Activated naive CD4-positive, alpha-beta T cell treated with Interleukin-2 at 50 U/mL for 16 hours (primary cell): ENCODE measurements at regions not wholly inside any gene's neighbourhood (a gene's known extent, or its start where the extent isn't known, plus 50 kb on each side); places are given as distances from the start of the nearest gene placed in this dataset.

Experiments used
- DNase-seq: peaks from one replicate; pipeline ENCODE4 v3.0.0-alpha.2; 2020

GRCh38 chr6:108752733-108753590, 95.3 kb upstream of the ARMC2 start:
- DNase-seq = no peak

DNA sequence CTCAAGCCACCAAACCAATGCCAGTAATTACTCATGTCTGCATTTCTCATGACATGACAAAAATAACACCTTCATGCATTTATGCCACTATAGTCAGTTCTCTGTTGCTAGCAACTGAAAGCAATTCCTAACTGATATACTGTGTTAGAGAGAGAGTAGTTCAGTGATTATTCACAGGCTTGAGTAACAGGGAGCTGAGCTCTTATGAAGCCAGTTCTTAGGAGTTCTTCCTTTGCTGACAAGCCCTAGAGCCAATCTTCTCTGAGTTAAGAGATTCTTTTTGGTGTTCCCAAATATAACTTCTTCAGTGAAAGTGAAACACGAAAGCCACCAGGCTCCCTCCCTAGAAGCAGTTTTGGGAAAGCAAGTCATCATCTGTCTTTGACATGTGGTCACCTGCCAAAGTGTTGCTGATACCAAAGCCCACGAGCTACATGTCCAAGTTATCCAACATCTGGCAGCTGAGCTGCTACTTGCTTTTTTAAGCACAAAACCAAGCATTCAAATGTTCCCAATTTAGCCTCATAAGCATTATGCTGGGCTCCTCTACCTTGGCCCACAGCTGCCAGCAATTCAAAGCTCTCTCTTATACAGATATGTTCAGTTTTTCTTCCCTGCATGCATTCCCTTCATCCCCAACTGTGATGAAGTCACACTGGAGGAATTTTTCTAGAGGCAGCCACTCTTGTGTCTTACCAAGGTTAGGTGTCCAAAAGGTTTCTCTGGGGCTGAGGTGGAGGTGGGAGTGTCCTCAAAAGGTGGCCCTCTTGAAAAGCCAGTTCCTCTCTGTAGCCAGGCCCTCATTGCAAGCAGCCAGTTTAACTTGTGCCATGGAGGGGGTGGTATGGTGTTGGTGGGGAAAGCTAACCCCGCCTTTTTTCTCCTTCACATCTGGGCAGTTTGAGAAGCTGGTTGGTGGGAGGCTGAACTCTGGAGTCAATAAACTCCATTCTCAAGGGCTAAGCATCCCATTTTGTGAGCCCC, 92.7 kb upstream of the ARMC2 start:
- DNase-seq = no peak

DNA sequence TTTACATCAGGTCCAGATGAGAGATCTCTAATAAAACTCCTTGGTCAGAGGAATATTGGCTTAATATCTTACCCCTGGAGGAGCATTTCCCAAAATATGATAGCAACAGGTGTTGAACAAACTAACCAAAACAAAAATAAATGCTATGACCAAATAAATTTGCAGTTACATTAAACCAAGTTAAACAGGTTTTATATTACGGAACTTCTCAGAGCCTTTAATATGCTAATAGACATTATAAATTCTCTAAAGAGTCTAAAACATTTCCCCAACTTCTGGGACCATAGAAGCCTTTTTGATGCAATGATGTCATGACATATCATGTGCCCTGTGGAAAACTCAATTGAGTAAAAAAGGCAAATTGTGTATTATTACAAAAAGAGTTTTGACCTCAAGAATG, 90.9 kb upstream of the ARMC2 start:
- DNase-seq = no peak

DNA sequence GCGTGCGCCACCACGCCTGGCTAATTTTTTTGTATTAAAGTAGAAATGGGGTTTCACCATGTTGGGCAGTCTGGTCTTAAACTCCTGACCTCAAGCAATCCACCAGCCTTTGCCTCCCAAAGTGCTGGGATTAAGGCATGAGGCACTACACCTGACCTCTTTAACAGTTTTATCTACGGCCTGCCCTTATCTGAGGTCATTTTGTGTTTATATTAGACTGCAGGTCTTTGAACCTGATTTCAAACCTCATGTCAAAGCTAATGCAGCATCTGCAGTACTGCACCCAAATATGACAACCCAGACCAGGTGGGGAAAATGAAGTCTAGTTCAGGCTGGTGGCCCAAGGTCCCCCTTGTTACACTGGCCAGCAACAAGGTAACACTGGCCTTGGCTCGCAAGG, 89.3 kb upstream of the ARMC2 start:
- no peak for DNase-seq

GRCh38 chr6:108760126-108761050, 87.8 kb upstream of the ARMC2 start:
- DNase-seq = no peak

DNA sequence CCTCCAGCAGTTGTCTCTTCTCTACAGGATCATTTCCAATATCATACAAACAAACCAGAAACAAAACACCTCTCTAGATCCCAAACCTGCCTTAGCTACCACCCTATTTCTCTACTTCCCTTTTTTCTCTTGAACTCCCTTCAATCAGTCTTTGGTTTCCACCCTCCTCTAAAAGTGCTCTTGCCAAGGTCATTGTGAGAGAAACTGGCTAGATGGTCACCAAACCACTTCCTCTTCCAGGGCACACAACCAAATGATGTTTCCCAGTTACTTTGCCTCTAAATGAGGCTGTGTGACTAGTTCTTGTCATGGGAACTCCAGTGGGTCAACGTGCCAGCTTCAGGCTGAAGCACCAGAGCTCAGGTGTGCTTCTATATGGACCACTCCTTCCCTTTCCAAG, 85.8 kb upstream of the ARMC2 start:
- no peak for DNase-seq

DNA sequence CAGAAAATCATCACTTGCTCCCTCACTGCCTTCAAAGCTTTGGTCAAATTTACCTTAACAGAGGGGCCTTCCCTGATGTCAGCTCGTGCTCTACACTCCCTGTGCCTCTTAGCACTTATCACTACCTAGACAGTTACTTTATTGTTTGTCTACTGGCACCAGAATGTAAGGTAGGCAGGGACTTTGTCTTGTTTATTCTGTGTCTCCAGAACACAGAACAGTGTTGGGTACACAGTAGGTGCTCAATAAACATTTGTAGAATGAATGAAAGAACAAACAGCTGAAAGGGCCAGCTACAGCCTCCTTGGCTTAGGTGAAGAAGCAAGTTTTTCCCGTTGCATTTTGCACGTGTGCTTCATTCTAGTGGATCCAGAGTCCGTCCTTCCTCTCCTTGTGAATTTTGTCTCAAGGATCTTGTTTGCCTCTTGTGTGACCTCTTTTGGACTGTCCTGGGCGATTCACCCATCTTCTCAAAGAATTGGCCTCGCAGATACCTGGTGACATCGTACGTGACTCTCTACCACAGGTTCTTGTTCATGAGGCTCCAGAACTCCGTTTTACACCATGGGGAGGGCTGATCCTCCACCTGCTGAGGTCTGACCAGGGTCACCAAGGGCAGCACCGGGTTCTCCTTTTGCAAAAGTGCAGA, 84.2 kb upstream of the ARMC2 start:
- no peak for DNase-seq

DNA sequence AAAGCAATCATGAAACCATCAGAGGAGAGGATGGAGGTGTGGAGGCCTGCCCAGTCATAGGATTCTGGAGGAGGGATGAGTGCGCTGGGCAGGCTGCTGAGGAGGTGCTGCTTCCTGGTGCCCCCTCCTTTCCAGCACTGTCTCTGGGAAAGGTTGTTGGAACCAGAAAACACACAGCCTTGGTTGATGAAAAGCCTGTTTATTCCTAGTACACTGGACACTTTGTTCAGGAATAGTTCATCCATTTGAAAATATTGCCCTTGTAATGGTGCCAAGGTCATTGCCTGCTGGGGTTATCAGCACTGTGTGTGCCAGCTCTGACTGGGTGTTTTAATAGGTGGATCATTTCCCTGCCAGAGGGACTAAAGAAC, 83.7 kb upstream of the ARMC2 start:
- DNase-seq = no peak

DNA sequence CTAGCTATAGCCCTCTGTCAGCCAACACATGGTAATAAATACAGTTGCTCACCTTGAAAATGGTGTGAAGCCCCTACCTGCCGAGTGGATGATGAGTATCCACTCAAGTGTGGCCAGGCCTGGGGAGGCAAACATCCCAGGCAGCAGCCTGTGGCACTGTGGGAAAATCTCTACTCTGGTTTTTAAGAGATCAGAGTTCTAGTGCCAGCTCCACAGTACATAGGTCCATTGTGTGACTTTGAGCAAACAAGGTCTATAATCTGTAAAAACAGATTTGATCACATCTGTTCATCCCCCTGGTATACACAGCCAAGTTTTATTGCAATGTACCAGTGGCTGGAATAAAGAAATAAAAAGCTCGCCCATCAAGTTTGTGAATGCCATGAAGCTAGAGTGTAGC, 82.7 kb upstream of the ARMC2 start:
- no peak for DNase-seq

GRCh38 chr6:108766419-108766818, 81.8 kb upstream of the ARMC2 start:
- DNase-seq = no peak

- no peak for DNase-seq
Observed at GRCh38 chr6:108766886-108767285, 81.3 kb upstream of the ARMC2 start.

DNA sequence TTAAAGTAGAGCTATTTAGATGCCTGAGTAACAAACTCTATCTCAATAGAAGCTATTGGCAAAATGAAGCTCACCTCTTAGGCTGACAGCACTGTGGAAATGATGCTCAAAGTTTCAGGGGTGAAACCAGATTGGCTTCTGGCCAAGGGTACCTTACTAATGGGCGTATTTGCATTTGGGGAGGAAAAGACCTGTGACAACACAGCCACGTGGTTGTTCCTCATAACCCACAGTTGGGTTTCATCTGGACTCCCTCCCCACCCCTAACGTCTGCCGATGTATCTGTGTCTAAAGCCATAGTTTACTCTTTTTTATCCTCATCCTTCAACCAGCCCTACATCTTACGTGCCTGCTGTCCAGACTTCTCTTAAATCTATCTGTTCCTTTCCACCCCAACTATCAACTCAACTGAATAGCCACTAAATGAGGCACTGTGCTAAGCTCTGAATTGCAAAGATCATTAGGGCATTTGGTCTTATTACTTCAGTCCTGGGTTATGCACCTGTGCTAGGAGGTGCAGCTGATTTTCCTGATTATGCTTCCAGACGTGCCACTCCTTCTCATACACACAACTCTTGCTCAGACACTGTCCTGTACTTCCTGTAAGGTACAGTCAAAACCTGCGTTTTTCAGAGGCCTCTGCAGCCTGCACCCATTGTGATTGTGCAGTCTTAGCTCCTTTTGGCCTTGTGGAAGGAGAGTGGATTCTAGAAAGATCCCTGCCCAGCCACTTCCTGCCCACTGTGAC, 80.6 kb upstream of the ARMC2 start:
- no peak for DNase-seq

GRCh38 chr6:108768166-108768555, 80.1 kb upstream of the ARMC2 start:
- no peak for DNase-seq

- no peak for DNase-seq
Observed at GRCh38 chr6:108768792-108769524, 79.3 kb upstream of the ARMC2 start.

DNA sequence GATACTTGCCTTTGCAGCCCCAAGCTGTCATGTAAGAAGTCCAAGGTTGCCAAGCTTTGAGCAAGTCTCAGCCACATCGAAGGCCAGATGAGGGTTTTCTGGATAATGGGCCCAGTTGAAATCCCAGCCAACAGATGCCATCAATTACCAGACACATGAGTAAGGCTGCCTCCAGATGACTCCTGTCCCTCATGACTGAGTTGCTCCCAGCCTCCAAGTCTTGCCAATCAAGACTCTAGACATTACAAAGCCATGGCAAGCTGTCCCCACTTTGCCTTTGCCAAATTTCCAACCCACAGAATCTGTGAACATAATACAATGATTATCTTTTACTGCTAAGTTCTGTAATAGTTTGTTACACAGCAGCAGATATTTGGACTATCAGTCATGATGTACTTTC, 76.8 kb upstream of the ARMC2 start:
- DNase-seq = no peak

- DNase-seq = no peak
Observed at GRCh38 chr6:108774555-108774954, 73.7 kb upstream of the ARMC2 start.

- DNase-seq = no peak
Observed at GRCh38 chr6:108777536-108777935, 70.7 kb upstream of the ARMC2 start.

- DNase-seq = no peak
Observed at GRCh38 chr6:108778421-108779186, 69.6 kb upstream of the ARMC2 start.

GRCh38 chr6:108779536-108780275, 68.5 kb upstream of the ARMC2 start:
- no peak for DNase-seq
